ENCODE measurements at regions not wholly inside any gene's neighbourhood (a gene's known extent, or its start where the extent isn't known, plus 50 kb on each side); places are given as distances from the start of the nearest gene placed in this dataset.

DNA sequence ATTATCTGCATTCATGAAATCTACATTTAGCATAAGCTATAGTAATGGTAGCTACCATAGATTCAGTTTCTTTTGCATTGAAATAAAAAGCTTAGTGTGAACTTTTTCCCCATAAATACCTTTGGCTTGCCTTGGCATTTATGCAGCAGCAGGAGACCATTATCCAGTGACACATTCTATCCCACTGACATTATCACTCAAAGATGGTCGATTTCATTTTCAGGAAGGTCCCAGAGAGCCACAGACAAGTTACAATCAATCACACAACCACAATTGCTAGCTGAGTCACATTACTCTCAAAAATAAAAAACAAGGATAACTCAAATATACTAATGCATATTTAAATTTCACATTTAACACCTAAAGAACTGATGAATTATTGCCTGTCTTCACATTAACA is 512.7 kb upstream of the CDH2 start:
- no peaks in the 10 kb centered on the region for H3K27me3 Mint-ChIP-seq

GRCh38 chr18:28684746-28685355 is 507.9 kb upstream of the CDH2 start:
- Mint-ChIP-seq H3K27me3 (no peaks in the 10 kb centered on the region), H3K36me3 (no peaks in the 10 kb centered on the region), H3K4me3 (no peak overlapping the region), H3K9me3 (peaks cover 1 to 3% of the 10 kb centered on the region in 2 donors), H3K4me1 (no peaks in the 10 kb centered on the region), H3K27ac (no peak overlapping the region)
- ATAC-seq (replicated peaks) (no peak), DNase-seq (no peak)

More for the DNA sequence above, 512.7 kb upstream of the CDH2 start:
- DNase-seq: no peak
- H3K9me3 Mint-ChIP-seq: peaks cover 6 to 13% of the 10 kb centered on the region in 2 donors
- no peaks in the 10 kb centered on the region for H3K36me3 Mint-ChIP-seq
- H3K4me3 Mint-ChIP-seq: no peak overlapping the region
- no peak for ATAC-seq (replicated peaks)
- H3K4me1 Mint-ChIP-seq: no peaks in the 10 kb centered on the region
- H3K27ac Mint-ChIP-seq: no peak overlapping the region

DNA sequence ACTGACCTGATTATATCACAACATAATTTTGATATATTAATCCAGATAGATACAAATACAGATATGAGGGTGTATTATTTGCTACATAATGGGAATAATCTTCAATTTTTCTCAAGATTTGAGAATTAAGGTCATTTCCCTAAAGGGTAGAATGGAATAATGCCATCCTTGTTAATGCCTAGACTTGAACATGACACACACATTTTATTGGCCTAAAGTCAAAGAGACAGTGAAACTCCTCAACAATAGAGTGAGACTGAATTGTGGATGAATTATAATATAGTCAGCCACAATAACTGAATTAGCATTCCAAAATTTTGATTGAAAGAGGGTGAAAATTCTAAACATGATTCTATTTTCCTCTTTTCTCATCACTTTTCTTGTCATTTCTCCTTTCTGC is 506.0 kb upstream of the CDH2 start:
- DNase-seq: no peak
- no peaks in the 10 kb centered on the region for H3K36me3 Mint-ChIP-seq
- ATAC-seq (replicated peaks): no peak
- peaks cover 0 to 5% of the 10 kb centered on the region in 2 donors for H3K9me3 Mint-ChIP-seq
- H3K4me1 Mint-ChIP-seq: no peaks in the 10 kb centered on the region
- no peaks in the 10 kb centered on the region for H3K27me3 Mint-ChIP-seq
- no peak overlapping the region for H3K27ac Mint-ChIP-seq
- H3K4me3 Mint-ChIP-seq: no peak overlapping the region

DNA sequence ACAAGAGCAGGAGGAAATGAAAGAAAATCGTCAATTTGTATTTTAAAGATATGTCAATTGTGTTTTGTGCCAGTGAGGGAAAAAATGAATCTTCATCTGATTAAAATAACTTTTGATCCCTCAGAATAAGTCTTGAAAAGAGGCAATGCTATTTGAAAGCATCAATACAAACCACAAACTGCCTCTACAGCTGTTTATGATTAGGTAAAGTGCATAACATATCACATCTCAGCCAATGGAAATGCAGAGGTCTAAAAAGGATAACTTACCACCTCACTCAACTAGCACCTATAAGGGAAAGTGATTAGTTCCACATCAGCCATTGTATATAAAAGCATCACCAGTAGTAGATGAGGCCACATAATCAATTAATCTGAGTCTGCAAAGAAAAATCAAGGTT is 492.2 kb upstream of the CDH2 start:
- Mint-ChIP-seq H3K9me3 (peaks cover 4 to 5% of the 10 kb centered on the region in 2 donors), H3K27ac (no peak overlapping the region), H3K36me3 (no peaks in the 10 kb centered on the region), H3K27me3 (no peaks in the 10 kb centered on the region), H3K4me3 (no peak overlapping the region), H3K4me1 (no peaks in the 10 kb centered on the region)
- ATAC-seq (replicated peaks) (no peak), DNase-seq (no peak)

- no peak overlapping the region for H3K4me3 Mint-ChIP-seq
- DNase-seq (no peak), ATAC-seq (replicated peaks) (no peak)
- no peaks in the 10 kb centered on the region for H3K27me3 Mint-ChIP-seq
- no peaks in the 10 kb centered on the region for H3K36me3 Mint-ChIP-seq
- no peak overlapping the region for H3K27ac Mint-ChIP-seq
- H3K9me3 Mint-ChIP-seq: peaks cover 0 to 1% of the 10 kb centered on the region in 2 donors
- H3K4me1 Mint-ChIP-seq: no peaks in the 10 kb centered on the region
Measured at GRCh38 chr18:28666216-28666615, 489.3 kb upstream of the CDH2 start.

- H3K4me3 Mint-ChIP-seq: no peak overlapping the region
- no peaks in the 10 kb centered on the region for H3K4me1 Mint-ChIP-seq
- peaks cover 0 to under 1% of the 10 kb centered on the region in 2 donors for H3K36me3 Mint-ChIP-seq
- ATAC-seq (replicated peaks) (no peak), DNase-seq (no peak)
- H3K27me3 Mint-ChIP-seq: no peaks in the 10 kb centered on the region
- peaks cover 7 to 9% of the 10 kb centered on the region in 2 donors for H3K9me3 Mint-ChIP-seq
- no peak overlapping the region for H3K27ac Mint-ChIP-seq
Measured at GRCh38 chr18:28657961-28658360, 481.0 kb upstream of the CDH2 start.

DNA sequence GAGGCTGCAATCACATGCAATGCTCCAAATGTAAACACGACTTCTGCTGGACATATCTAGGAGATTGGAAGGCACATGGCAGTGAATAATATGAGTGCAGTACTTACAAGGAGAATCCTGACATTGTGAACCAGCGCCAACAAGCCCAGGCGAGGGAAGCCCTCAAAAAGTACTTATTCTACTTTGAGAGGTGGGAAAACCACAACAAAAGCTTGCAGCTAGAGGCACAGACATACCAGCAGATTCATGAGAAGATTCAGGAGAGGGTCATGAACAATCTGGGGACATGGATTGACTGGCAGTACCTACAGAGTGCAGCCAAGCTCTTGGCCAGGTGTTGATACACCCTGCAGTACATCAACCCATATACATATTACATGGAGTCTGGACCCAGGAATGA is 475.7 kb upstream of the CDH2 start:
- H3K4me3 Mint-ChIP-seq: no peak overlapping the region
- H3K9me3 Mint-ChIP-seq: peaks cover 4 to 20% of the 10 kb centered on the region in 2 donors
- DNase-seq (no peak), ATAC-seq (replicated peaks) (no peak)
- no peak overlapping the region for H3K27ac Mint-ChIP-seq
- H3K4me1 Mint-ChIP-seq: no peaks in the 10 kb centered on the region
- peaks cover 0 to 1% of the 10 kb centered on the region in 2 donors for H3K36me3 Mint-ChIP-seq
- no peaks in the 10 kb centered on the region for H3K27me3 Mint-ChIP-seq

DNA sequence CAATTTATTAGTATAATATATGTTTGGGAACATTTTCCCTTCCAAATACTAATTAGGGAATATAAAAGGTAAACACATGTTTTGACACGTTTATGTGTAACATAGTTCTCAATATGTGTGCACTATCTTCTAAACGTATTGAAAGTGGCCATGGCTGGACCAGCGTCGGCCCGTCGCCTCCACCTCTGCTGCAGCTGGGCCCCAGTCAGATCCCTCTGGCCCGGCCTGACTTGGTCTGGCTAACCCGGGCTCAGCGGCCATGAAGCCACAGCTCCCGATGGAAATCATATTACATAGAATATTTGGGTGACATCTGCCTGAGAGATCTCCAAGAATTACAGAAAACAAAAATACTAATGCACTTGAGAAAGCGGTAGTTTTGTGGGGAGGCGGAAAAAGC is 474.4 kb upstream of the CDH2 start:
- Mint-ChIP-seq H3K9me3 (peaks cover 4 to 16% of the 10 kb centered on the region in 2 donors), H3K4me1 (no peaks in the 10 kb centered on the region), H3K4me3 (no peak overlapping the region), H3K27ac (no peak overlapping the region), H3K27me3 (no peaks in the 10 kb centered on the region), H3K36me3 (peaks cover 0 to 1% of the 10 kb centered on the region in 2 donors)
- no peak for DNase-seq
- ATAC-seq (replicated peaks): no peak

GRCh38 chr18:28650860-28651259 is 473.9 kb upstream of the CDH2 start:
- Mint-ChIP-seq H3K27ac (no peak overlapping the region), H3K9me3 (peaks cover 4 to 16% of the 10 kb centered on the region in 2 donors)

DNA sequence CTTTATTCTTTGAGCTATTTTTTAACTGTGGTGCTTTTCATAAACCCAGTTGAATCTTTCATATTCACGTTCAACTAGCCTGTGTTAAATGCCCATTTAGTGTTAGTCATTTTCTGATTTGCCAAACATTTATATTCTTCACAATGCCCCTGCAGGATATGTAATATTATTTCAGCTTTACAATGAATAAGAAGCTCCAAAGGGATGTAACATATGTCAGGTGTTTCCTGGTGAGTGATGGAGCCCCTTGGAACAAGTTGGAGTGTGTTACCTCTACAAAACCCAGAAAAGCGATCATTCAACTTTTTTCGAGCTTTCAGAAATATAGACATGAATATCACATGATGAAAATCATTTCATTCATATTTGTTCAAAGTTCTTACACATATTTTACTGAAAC is 471.0 kb upstream of the CDH2 start:
- peaks cover 3 to 18% of the 10 kb centered on the region in 2 donors for H3K9me3 Mint-ChIP-seq
- H3K27me3 Mint-ChIP-seq: no peaks in the 10 kb centered on the region
- H3K4me1 Mint-ChIP-seq: no peaks in the 10 kb centered on the region
- H3K27ac Mint-ChIP-seq: no peak overlapping the region
- no peak overlapping the region for H3K4me3 Mint-ChIP-seq
- no peak for DNase-seq
- peaks cover 0 to 1% of the 10 kb centered on the region in 2 donors for H3K36me3 Mint-ChIP-seq
- ATAC-seq (replicated peaks): no peak

More at GRCh38 chr18:28650860-28651259, 473.9 kb upstream of the CDH2 start:
- DNase-seq: no peak
- ATAC-seq (replicated peaks): no peak
- H3K27me3 Mint-ChIP-seq: no peaks in the 10 kb centered on the region
- no peak overlapping the region for H3K4me3 Mint-ChIP-seq
- no peaks in the 10 kb centered on the region for H3K4me1 Mint-ChIP-seq
- peaks cover 0 to 1% of the 10 kb centered on the region in 2 donors for H3K36me3 Mint-ChIP-seq

GRCh38 chr18:28637897-28638296 is 461.0 kb upstream of the CDH2 start:
- no peaks in the 10 kb centered on the region for H3K36me3 Mint-ChIP-seq
- H3K4me3 Mint-ChIP-seq: no peak overlapping the region
- DNase-seq (no peak), ATAC-seq (replicated peaks) (no peak)
- H3K9me3 Mint-ChIP-seq: peaks cover 11 to 12% of the 10 kb centered on the region in 2 donors
- H3K27me3 Mint-ChIP-seq: no peaks in the 10 kb centered on the region
- H3K4me1 Mint-ChIP-seq: no peaks in the 10 kb centered on the region
- no peak overlapping the region for H3K27ac Mint-ChIP-seq

GRCh38 chr18:28635530-28635929 is 458.6 kb upstream of the CDH2 start:
- peaks cover 11 to 18% of the 10 kb centered on the region in 2 donors for H3K9me3 Mint-ChIP-seq
- no peak overlapping the region for H3K4me3 Mint-ChIP-seq
- no peaks in the 10 kb centered on the region for H3K4me1 Mint-ChIP-seq
- DNase-seq (no peak), ATAC-seq (replicated peaks) (no peak)
- H3K27ac Mint-ChIP-seq: no peak overlapping the region
- no peaks in the 10 kb centered on the region for H3K27me3 Mint-ChIP-seq
- no peaks in the 10 kb centered on the region for H3K36me3 Mint-ChIP-seq

- Mint-ChIP-seq H3K27ac (no peak overlapping the region), H3K4me3 (no peak overlapping the region), H3K27me3 (no peaks in the 10 kb centered on the region), H3K36me3 (no peaks in the 10 kb centered on the region), H3K9me3 (peaks cover under 1 to 2% of the 10 kb centered on the region in 2 donors), H3K4me1 (no peaks in the 10 kb centered on the region)
- no peak for DNase-seq
- no peak for ATAC-seq (replicated peaks)
Measured at GRCh38 chr18:28626756-28627155, 449.8 kb upstream of the CDH2 start.

DNA sequence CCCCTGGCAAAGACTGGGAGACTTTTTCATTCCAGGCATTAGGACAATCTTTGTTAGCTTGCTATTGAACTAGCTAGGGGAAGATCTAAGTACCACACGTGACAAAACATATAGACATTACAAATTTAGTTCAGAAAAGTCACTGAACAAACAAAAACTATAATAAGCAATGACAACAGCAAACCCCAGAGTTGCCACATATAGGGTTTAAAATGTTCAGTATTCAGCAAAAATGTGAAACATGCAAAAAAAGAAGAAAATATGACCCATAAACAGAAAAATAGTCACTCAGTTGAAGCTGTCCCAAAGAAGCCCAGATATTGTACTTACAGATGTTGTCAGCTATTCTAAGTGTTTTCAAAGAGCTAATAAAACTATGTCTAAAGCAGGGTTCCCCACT is 431.1 kb upstream of the CDH2 start:
- Mint-ChIP-seq H3K27ac (no peak overlapping the region), H3K4me1 (no peaks in the 10 kb centered on the region), H3K36me3 (no peaks in the 10 kb centered on the region), H3K27me3 (no peaks in the 10 kb centered on the region), H3K4me3 (no peak overlapping the region), H3K9me3 (peaks cover 0 to 2% of the 10 kb centered on the region in 2 donors)
- ATAC-seq (replicated peaks): no peak
- no peak for DNase-seq

DNA sequence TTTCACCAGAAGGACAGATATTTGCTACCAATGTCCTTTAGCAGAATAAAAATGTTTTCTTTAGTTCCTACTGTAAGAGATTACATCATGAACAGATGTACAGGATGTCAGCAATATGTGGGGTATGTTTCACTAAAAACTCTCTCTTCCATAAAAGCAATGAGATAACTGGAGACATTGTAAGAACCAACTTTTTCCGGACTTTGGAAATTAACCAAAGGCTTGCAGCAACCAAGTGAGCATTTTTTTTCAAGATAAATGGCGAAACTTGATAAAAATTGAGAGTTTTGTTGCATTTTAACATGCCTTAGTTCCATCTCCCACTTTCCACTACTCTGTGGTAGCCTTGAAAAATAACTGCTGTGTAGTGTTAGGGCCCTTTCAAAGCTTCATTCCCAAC is 429.8 kb upstream of the CDH2 start:
- no peaks in the 10 kb centered on the region for H3K27me3 Mint-ChIP-seq
- H3K4me1 Mint-ChIP-seq: no peaks in the 10 kb centered on the region
- no peak for ATAC-seq (replicated peaks)
- H3K27ac Mint-ChIP-seq: no peak overlapping the region
- H3K4me3 Mint-ChIP-seq: no peak overlapping the region
- no peaks in the 10 kb centered on the region for H3K36me3 Mint-ChIP-seq
- no peak for DNase-seq
- H3K9me3 Mint-ChIP-seq: peaks cover 0 to 2% of the 10 kb centered on the region in 2 donors

DNA sequence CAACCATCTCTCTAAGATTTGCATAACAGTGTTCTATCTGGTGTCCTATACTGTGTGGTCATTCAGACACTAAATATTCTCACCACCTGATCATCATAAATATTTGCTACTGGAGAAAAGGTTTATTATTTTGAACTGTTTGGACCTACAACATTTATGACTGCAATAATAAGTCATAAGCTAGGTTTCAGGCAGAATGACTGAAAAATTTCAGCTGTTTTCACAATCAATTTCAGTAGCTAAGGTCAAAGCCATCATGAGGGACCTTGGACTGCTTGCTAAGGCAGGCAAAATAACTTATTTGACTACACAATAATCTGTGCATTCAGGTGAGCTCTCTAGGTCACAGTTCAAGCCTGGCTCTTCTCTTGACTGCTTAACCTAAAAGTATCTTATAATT is 425.5 kb upstream of the CDH2 start:
- ATAC-seq (replicated peaks) (no peak), DNase-seq (no peak)
- no peaks in the 10 kb centered on the region for H3K4me1 Mint-ChIP-seq
- H3K36me3 Mint-ChIP-seq: no peaks in the 10 kb centered on the region
- no peaks in the 10 kb centered on the region for H3K27me3 Mint-ChIP-seq
- H3K27ac Mint-ChIP-seq: no peak overlapping the region
- no peak overlapping the region for H3K4me3 Mint-ChIP-seq
- peaks cover 0 to 9% of the 10 kb centered on the region in 2 donors for H3K9me3 Mint-ChIP-seq
